CD4-positive, alpha-beta T cell treated with Interleukin-12 subunit alpha and Interleukin-12 subunit beta, for 1 hour (primary cell): ENCODE measurements at regions not wholly inside any gene's neighbourhood (a gene's known extent, or its start where the extent isn't known, plus 50 kb on each side); places are given as distances from the start of the nearest gene placed in this dataset.
"Not testable (repeated sequence)": the region's sequence is repeated elsewhere in the genome, so short reads cannot be mapped to it uniquely, and the experiment has no call there.

Experiments used
- DNase-seq: peaks from one replicate; pipeline ENCODE4 v3.0.0-alpha.2; 2020

DNA sequence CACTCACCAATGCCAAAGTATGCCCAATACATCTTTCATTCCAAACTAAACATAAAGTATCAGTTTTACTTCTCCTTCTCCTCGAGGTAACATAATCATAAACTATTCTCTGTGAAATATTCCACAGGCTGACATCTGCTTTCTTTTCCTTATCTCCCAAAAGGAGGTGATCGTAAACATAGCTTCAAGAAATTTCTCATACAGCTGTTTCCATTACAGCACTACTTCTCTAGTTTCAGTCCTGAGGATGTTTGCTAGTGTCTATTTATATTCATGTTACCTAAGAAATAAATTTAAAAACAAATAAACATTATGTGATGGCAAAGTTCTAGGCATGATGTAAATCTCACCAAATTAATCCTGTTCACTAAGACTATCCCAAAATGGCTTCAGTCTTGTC lies 90.1 kb upstream of the CPSF6 start:
- DNase-seq = no peak

DNA sequence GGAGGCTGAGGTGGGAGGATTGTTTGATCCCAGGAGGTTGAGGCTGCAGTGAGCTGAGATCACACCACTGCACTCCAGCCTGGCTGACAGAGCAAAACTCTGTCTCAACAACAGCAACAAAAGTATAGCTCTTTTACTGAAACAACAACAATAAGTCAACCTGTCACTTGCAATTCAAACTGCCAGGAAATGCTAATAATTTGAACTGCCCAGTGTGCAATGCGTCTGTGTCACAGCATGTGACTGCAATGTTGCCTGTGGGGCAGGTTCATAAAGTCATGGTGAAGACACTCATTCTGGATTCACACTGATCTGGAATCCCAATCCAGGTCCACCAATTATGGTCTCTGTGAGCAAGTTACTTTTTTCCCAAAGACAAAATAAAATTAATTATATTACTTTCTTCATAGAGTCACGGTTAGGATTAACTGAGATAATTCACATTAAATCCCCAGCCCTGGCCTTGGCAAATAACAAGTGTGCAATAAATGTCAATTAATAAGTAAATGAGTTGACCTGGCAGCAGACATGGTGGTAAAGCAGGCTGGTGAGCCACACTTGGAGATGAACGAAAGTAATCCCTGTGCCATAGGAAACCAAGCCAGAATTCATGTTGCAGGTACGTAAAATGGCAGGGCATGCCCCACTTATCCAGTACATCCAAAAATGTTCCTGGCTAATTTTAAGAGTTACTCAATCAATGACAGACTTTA lies 89.1 kb upstream of the CPSF6 start:
- no peak for DNase-seq

DNA sequence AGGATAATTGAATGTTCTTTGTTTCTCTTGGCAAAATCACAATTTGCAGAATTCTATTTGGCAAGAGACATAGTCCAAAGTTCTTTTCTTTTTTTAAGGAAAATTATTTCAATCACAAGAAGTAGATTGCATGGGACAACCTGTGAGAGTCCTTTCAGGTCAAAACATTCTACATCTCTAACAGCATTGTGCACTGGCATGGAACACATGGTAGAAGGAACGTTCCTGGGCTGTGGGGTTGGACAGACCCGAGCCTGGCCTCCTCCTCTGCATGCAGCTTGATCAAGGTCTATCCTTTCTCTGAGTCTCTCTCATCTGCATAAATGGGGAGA lies 88.6 kb upstream of the CPSF6 start:
- no peak for DNase-seq

GRCh38 chr12:69151254-69151764 lies 88.1 kb upstream of the CPSF6 start:
- no peak for DNase-seq

DNA sequence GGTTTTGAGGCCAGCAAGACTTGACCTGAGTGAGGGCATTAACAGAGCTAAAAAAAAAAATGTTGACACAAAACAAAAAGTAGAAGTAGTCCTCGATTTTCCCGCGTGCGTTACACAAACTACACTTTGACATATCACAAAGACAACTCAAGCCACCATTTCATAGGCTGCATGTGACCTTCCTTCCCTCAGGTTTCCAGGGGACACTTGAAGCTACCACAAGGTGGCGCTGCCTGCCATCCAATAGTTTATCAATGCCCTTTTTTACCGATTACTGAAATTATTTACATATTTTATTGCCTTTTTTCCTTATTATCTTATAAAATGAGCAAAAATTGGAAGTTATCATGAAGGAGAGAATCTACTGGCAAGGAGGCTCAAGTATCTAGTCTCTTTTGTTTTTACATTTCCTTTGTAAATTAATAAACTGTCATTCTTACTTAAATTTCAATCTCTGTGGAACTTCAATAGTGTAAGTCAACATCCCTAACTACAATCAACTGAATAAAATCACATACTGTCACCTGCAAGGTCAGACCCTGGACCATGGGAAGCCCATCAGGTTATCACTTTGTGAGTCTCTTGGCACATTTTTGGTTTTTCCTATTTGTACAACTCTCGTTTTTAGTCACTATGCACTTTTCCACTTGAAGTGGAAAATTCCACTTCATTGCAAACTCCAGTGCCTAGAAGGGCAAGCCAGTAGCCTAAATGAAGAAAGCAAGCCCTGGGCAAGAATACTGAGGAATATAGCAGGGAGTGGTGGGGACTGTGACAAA lies 84.6 kb upstream of the CPSF6 start:
- peak; percentile 81 for DNase-seq

GRCh38 chr12:69157023-69157655 lies 82.2 kb upstream of the CPSF6 start:
- DNase-seq = peak; percentile 88

- peak; percentile 58 for DNase-seq
Observed at GRCh38 chr12:69161829-69162228, 77.5 kb upstream of the CPSF6 start.

- DNase-seq = no peak
Observed at GRCh38 chr12:69163681-69164362, 75.5 kb upstream of the CPSF6 start.

GRCh38 chr12:69167648-69168165 lies 71.7 kb upstream of the CPSF6 start:
- no peak for DNase-seq

- no peak for DNase-seq
Observed at GRCh38 chr12:69168363-69168762, 71.0 kb upstream of the CPSF6 start.

- no peak for DNase-seq
Observed at GRCh38 chr12:69168828-69169227, 70.5 kb upstream of the CPSF6 start.

DNA sequence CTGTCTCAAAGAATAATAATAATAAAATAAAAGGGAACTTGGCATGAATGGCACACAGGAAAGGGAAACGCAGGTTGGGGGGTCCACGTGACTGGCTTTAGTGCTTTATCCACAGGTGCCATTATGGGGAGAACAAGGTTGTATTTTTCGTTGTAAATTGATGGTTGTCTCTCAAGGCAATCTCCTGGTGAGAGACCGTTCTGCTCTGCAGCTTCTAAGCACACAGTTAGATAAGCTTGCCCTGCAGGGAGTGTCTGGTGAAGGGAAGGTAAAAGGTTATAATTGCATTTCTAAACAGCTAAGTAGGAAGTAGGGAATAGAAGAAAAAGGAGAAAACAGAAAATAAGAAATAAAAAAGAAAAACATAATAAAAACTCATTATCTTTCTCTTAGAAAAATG lies 69.1 kb upstream of the CPSF6 start:
- no peak for DNase-seq

- DNase-seq = no peak
Observed at GRCh38 chr12:69171881-69172280, 67.5 kb upstream of the CPSF6 start.

GRCh38 chr12:69172491-69172890 lies 66.9 kb upstream of the CPSF6 start:
- no peak for DNase-seq

- no peak for DNase-seq
Observed at GRCh38 chr12:69173368-69173767, 66.0 kb upstream of the CPSF6 start.

DNA sequence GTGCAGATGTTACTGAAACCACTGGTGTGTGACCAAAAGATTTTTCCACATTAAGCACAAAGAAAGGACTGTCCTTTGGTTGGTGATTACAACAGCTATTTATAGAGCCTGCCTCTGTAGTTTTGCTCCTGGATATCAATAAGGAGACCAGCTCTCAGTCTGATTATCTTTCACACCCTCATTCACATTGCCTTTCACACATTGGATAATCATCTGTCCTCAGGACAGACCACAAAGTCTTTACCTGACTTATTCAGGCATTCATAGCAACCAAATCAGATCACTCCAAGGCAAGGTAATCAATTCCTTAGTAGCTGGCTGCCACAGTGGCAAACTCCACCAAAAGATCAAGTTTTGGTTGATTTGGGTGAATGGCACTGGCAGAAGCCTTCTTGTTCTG lies 59.6 kb upstream of the CPSF6 start:
- no peak for DNase-seq

DNA sequence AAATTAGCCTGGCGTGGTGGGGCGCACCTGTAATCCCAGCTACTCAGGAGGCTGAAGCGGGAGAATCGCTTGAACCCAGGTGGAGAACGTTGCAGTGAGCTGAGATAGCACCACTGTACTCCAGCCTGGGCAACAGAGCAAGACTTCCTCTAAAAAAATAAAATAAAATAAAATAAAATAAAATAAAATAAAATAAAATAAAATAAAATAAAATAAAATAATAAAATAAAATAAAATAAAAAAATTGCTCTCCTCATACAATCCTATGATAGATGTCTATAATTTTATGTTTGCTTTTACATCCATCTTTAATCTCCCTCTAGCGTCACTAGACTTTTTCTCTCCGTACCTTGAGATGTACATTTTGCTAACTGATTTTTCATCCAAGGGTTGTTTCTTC lies 51.8 kb upstream of the CPSF6 start:
- DNase-seq = not testable (repeated sequence)

DNA sequence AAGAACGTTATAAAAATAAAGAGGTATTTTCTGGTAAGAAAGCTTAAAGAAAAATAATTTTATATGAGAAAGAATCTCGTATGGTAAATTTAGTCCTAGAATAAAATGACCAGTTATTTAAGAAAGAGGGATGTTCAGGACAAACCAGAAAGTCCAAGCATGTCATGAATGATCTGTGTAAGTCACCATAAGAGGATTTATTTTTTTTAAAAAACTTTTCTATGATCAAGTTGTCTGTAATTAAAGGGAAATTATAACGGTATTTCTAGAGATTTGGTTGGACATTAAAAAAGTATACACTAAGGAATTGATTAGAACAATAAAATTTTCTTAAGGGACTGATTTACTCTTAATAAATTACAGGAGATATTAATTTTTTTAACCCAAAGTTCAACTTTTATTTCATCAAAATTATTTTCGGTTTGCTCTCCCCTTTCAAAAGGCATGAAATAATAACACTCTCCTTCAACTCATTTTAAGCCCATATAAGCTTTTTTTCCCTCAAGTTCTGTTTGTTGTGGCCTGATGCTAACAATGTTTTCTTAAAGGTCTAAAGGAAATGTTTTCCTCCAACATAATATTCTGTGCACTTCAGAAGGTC lies 49.9 kb upstream of the CPSF6 start:
- DNase-seq = no peak
